C4-2B (cell line): ENCODE measurements at regions not wholly inside any gene's neighbourhood (a gene's known extent, or its start where the extent isn't known, plus 50 kb on each side); places are given as distances from the start of the nearest gene placed in this dataset.

ENCODE experiments used
- H3K27ac ChIP-seq: fragments of 450-650 bp; 2 replicates; pipeline ENCODE4 v1.5.1; 2017
- CTCF ChIP-seq: fragments of 450-650 bp; conservative IDR thresholded peaks from 2 replicates; pipeline ENCODE4 v1.5.1; 2017; ENCODE audit warnings: mild to moderate bottlenecking
- ZFX ChIP-seq: fragments of 450-650 bp; IDR thresholded peaks from 2 replicates; pipeline ENCODE4 v1.6.1; 2017

- no peak overlapping the region for H3K27ac ChIP-seq
- TF ChIP-seq ZFX = no peak
- no peak for TF ChIP-seq CTCF
Observed at GRCh38 chr10:131438665-131439064, 127.1 kb upstream of the TCERG1L start.

- no peak overlapping the region for H3K27ac ChIP-seq
- TF ChIP-seq ZFX = no peak
- TF ChIP-seq CTCF = no peak
Observed at GRCh38 chr10:131439705-131440104, 128.2 kb upstream of the TCERG1L start.

GRCh38 chr10:131440405-131441360, 129.2 kb upstream of the TCERG1L start:
- TF ChIP-seq ZFX (no peak), CTCF (no peak)
- H3K27ac ChIP-seq = no peak overlapping the region

GRCh38 chr10:131442271-131442670, 130.8 kb upstream of the TCERG1L start:
- no peak for TF ChIP-seq CTCF
- no peak for TF ChIP-seq ZFX
- no peak overlapping the region for H3K27ac ChIP-seq

- H3K27ac ChIP-seq = no peak overlapping the region
- no peak for TF ChIP-seq CTCF
- no peak for TF ChIP-seq ZFX
Observed at GRCh38 chr10:131444286-131444685, 132.8 kb upstream of the TCERG1L start.

- no peak overlapping the region for H3K27ac ChIP-seq
- no peak for TF ChIP-seq ZFX
- no peak for TF ChIP-seq CTCF
Observed at GRCh38 chr10:131444862-131445461, 133.4 kb upstream of the TCERG1L start.

GRCh38 chr10:131445623-131446022, 134.1 kb upstream of the TCERG1L start:
- no peak overlapping the region for H3K27ac ChIP-seq
- TF ChIP-seq CTCF (no peak), ZFX (no peak)
